ENCODE measurements at regions not wholly inside any gene's neighbourhood (a gene's known extent, or its start where the extent isn't known, plus 50 kb on each side); places are given as distances from the start of the nearest gene placed in this dataset.

DNA sequence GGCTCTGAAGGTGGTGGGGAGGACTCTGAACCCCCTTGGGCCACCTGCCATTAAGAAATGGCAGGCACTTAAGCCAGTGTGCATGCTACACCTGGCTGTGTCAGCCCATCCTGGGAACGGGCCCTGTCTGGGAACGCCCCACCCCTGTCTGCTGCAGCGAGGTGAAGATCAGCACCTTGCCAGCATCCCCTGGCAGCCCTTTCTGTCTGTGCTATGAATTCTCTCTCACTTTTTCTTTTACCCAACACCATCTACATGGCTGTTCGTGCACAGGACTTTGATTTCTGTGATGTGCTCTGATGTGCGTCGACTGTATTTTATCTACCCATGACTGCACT lies 452.9 kb upstream of the B3GAT1 start:
- TF ChIP-seq CTCF (IDR thresholded peaks at IDR 0.05) (no peak), POLR2A (IDR thresholded peaks at IDR 0.05) (no peak), POLR2AphosphoS5 (IDR thresholded peaks at IDR 0.05) (no peak), EP300 (IDR thresholded peaks at IDR 0.05) (no peak)

Measured in sigmoid colon (tissue), 4 donors.